ENCODE measurements at regions not wholly inside any gene's neighbourhood (a gene's known extent, or its start where the extent isn't known, plus 50 kb on each side); places are given as distances from the start of the nearest gene placed in this dataset.
"Not testable (repeated sequence)": the region's sequence is repeated elsewhere in the genome, so short reads cannot be mapped to it uniquely, and the experiment has no call there.

DNA sequence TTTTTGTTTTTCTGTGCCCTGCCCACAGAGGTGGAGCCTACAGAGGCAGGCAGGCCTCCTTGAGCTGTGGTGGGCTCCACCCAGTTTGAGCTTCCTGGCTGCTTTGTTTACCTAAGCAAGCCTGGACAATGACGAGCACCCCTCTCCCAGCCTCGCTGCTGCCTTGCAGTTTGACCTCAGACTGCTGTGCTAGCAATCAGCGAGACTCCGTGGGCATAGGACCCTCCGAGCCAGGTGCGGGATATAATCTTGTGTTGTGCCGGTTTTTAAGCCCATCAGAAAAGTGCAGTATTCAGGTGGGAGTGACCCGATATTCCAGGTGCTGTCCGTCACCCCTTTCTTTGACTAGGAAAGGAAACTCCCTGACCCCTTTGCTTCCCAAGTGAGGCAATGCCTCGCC is 786.1 kb downstream of the OR4C45 start:
- H3K27me3 ChIP-seq, H3K27ac ChIP-seq, H3K9me3 ChIP-seq, H3K4me1 ChIP-seq, H3K36me3 ChIP-seq, H3K4me3 ChIP-seq: not testable (repeated sequence)
- 93% methylated on average over 8 of the region's 10 CpGs for WGBS
- peak; percentile 9 to 37 for DNase-seq (ENCODE audit: low spot score in 2 of 2)

All from suprapubic skin (tissue), 4 donors.